ENCODE measurements at regions not wholly inside any gene's neighbourhood (a gene's known extent, or its start where the extent isn't known, plus 50 kb on each side); places are given as distances from the start of the nearest gene placed in this dataset.

GRCh38 chr4:12573716-12574115, 910.4 kb downstream of the RAB28 start:
- H3K27ac ChIP-seq (ENCODE audit: low read length), result no peak overlapping the region
- H3F3A ChIP-seq (ENCODE audit: insufficient read depth, low read length, poor library complexity, severe bottlenecking), result no peaks in the 10 kb centered on the region
- no peaks in the 10 kb centered on the region for H3K36me3 ChIP-seq (ENCODE audit: insufficient read depth, low read length)
- no peak for TF ChIP-seq SMC3 (conservative IDR thresholded peaks at IDR 0.05; ENCODE audit: poor library complexity)
- no peak for TF ChIP-seq CTCF (IDR thresholded peaks at IDR 0.05; ENCODE audit: poor library complexity, severe bottlenecking)
- TF ChIP-seq POLR2AphosphoS5 (IDR thresholded peaks at IDR 0.05), result no peak
- TF ChIP-seq EZH2 (IDR thresholded peaks at IDR 0.05; ENCODE audit: borderline replicate concordance, insufficient read depth, low read length, poor library complexity, severe bottlenecking), result no peak
- no peak for TF ChIP-seq MXI1 (conservative IDR thresholded peaks at IDR 0.05; ENCODE audit: poor library complexity, severe bottlenecking)
- TF ChIP-seq EP300 (conservative IDR thresholded peaks at IDR 0.05; ENCODE audit: poor library complexity, severe bottlenecking), result no peak
- no peak for TF ChIP-seq RAD21 (conservative IDR thresholded peaks at IDR 0.05)
- no peak for TF ChIP-seq REST (IDR thresholded peaks at IDR 0.05; ENCODE audit: borderline replicate concordance)
- no peak for TF ChIP-seq TAF1 (IDR thresholded peaks at IDR 0.05; ENCODE audit: low read depth)
- no peak overlapping the region for H2AFZ ChIP-seq (ENCODE audit: low read depth, low read length)
- H4K20me1 ChIP-seq (ENCODE audit: insufficient read depth), result no peaks in the 10 kb centered on the region
- H3K79me2 ChIP-seq (replicated peaks; ENCODE audit: insufficient read depth, low read length), result no peaks in the 10 kb centered on the region
- no peak overlapping the region for H3K4me3 ChIP-seq (ENCODE audit: low read length)
- H3K9ac ChIP-seq (ENCODE audit: low read length), result no peak overlapping the region
- no peaks in the 10 kb centered on the region for H3K9me2 ChIP-seq (ENCODE audit: insufficient read depth, low read length)
- no peak overlapping the region for H3K4me2 ChIP-seq (ENCODE audit: low read length)
- no peaks in the 10 kb centered on the region for H3K27me3 ChIP-seq (ENCODE audit: insufficient read depth, low read depth, low read length)
- H3K9me3 ChIP-seq (ENCODE audit: low read length), result no peaks in the 10 kb centered on the region

GRCh38 chr4:12562476-12563140, 921.5 kb downstream of the RAB28 start:
- Histone ChIP-seq H3K27me3 (ENCODE audit: insufficient read depth, low read depth, low read length) (no peaks in the 10 kb centered on the region), H2AFZ (ENCODE audit: low read depth, low read length) (no peak overlapping the region), H3K4me3 (ENCODE audit: low read length) (no peak overlapping the region), H3K4me2 (ENCODE audit: low read length) (no peak overlapping the region), H3K36me3 (ENCODE audit: insufficient read depth, low read length) (no peaks in the 10 kb centered on the region), H3K9me2 (ENCODE audit: insufficient read depth, low read length) (no peaks in the 10 kb centered on the region), H3K9ac (ENCODE audit: low read length) (no peak overlapping the region), H3K9me3 (ENCODE audit: low read length) (no peaks in the 10 kb centered on the region), H3K27ac (ENCODE audit: low read length) (no peak overlapping the region), H4K20me1 (ENCODE audit: insufficient read depth) (no peaks in the 10 kb centered on the region), H3K79me2 (replicated peaks; ENCODE audit: insufficient read depth, low read length) (no peaks in the 10 kb centered on the region), H3F3A (ENCODE audit: insufficient read depth, low read length, poor library complexity, severe bottlenecking) (no peaks in the 10 kb centered on the region)
- TF ChIP-seq EP300 (conservative IDR thresholded peaks at IDR 0.05; ENCODE audit: poor library complexity, severe bottlenecking) (no peak), RAD21 (conservative IDR thresholded peaks at IDR 0.05) (no peak), TAF1 (IDR thresholded peaks at IDR 0.05; ENCODE audit: low read depth) (no peak), REST (IDR thresholded peaks at IDR 0.05; ENCODE audit: borderline replicate concordance) (no peak), SMC3 (conservative IDR thresholded peaks at IDR 0.05; ENCODE audit: poor library complexity) (no peak), MXI1 (conservative IDR thresholded peaks at IDR 0.05; ENCODE audit: poor library complexity, severe bottlenecking) (no peak), POLR2AphosphoS5 (IDR thresholded peaks at IDR 0.05) (no peak), EZH2 (IDR thresholded peaks at IDR 0.05; ENCODE audit: borderline replicate concordance, insufficient read depth, low read length, poor library complexity, severe bottlenecking) (no peak), CTCF (IDR thresholded peaks at IDR 0.05; ENCODE audit: poor library complexity, severe bottlenecking) (no peak)
